Stomach (tissue), 8 donors: ENCODE measurements at regions not wholly inside any gene's neighbourhood (a gene's known extent, or its start where the extent isn't known, plus 50 kb on each side); places are given as distances from the start of the nearest gene placed in this dataset.

ENCODE experiments used
- DNase-seq, 2 donors: peaks; one replicate each; pipeline versions ENCODE4 v3.0.0 to v3.0.0-alpha.2; 2013 to 2019
- H3K27ac ChIP-seq, 5 donors: fragments of 200-600 bp in 4 of 5; sonication (generic) in 4 of 5; one replicate each; pipeline ENCODE4 v1.5.1; 2013 to 2019; ENCODE audit warnings: mild to moderate bottlenecking in 1 of 5, moderate library complexity in 1 of 5
- H3K27me3 ChIP-seq, 3 donors: fragments of 200-600 bp; sonication (generic); one replicate each; pipeline ENCODE4 v1.5.1; 2017 to 2019; ENCODE audit warnings: mixed run types in 1 of 3
- H3K36me3 ChIP-seq, 4 donors: fragments of 200-600 bp; sonication (generic); 1 replicate in 3 of 4; 2 replicates in 1 of 4; pipeline ENCODE4 v1.5.1; 2016 to 2019
- H3K4me1 ChIP-seq, 4 donors: fragments of 200-600 bp; sonication (generic); one replicate each; pipeline ENCODE4 v1.5.1; 2016 to 2019
- H3K4me3 ChIP-seq, 4 donors: fragments of 200-600 bp; sonication (generic) in 3 of 4; one replicate each; pipeline ENCODE4 v1.5.1; 2016 to 2019; ENCODE audit warnings: mild to moderate bottlenecking in 1 of 4
- H3K9me3 ChIP-seq, 4 donors: fragments of 200-600 bp; sonication (generic); one replicate each; pipeline ENCODE4 v1.5.1; 2016 to 2019
- EP300 ChIP-seq: sonication (generic); formaldehyde crosslinking; IDR thresholded peaks from one replicate; pipeline ENCODE4 v1.6.1; 2017; ENCODE audit warnings: antibody characterized with exemption
- POLR2A ChIP-seq, 4 donors: fragments of 450-650 bp; IDR thresholded peaks; one replicate each; pipeline ENCODE4 v1.6.1; 2016; ENCODE audit warnings: antibody characterized with exemption in 4 of 4, control low read depth in 2 of 4, mild to moderate bottlenecking in 1 of 4, moderate library complexity in 1 of 4
- POLR2AphosphoS5 ChIP-seq, 3 donors: sonication (generic); formaldehyde crosslinking; IDR thresholded peaks; one replicate each; pipeline ENCODE4 v1.6.1; 2016; ENCODE audit warnings: antibody characterized with exemption in 3 of 3
- WGBS, 5 donors: extraction: QIAGEN DNeasy Blood & Tissue Kit in 3 of 5; methylation state at CpG; one replicate each; pipeline versions ENCODE4 v1.1.5 to v1.1.7; 2013 to 2018; 5-methylcytosine and 5-hydroxymethylcytosine counted together
- intact Hi-C: fragments of 100-400 bp; cut with DNase I; formaldehyde crosslinking; loops from one replicate; pipeline ENCODE4 v1.15.1; 2023; ENCODE audit warnings: low total_unique reads
- TF ChIP-seq, protein P1 (sequence below), 7 experiments: fragments of 450-650 bp in 4 of 7; fragments of 200-600 bp in 3 of 7; sonication (generic) in 3 of 7; IDR thresholded peaks; one replicate each; pipeline ENCODE4 v1.5.1; 2016 to 2019; ENCODE audit warnings: antibody characterized with exemption in 7 of 7, control low read depth in 2 of 7, mild to moderate bottlenecking in 1 of 7
- donor health status: healthy with polysubstance abuse.
- donor health status: Bipolar disorder and iron deficiency.
- donor health status: healthy.

DNA sequence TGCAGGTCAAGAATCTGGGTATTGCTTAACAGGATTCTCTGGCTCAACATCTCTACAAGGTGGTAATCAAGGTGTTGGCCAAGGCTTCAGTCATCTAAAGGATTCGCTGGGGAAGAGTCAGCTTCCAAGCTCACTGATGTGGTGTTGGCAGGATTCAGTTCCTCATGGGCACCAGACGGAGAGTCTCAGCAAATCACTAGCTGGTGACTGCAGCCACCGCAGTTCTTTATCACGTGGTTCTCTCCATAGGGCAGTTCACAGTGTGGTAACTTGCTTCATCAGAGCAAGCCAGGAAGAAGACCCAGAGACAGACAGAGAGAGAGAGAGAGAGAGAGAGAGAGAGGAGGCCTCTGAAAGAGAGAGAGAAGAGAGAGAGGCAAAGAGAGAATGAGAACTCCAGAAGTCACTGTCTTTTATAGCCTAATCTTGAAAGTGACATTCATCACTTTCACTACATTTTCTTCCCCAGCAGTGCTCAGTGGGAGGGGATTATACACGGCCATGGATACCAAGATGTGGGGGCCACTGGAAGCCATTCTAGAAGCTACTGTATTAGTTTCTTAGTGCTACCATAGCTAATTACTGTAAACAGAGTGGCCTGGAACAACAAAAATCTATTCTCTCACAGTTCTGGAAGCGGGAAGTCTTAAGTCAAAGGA, 109.2 kb upstream of the SMIM23 start:
- WGBS, 5 donors = 48 to 82% (median 66%) methylated on average over 5 to 6 of the region's 6 CpGs
- TF ChIP-seq POLR2A (IDR thresholded peaks at IDR 0.05) (no peak), POLR2AphosphoS5 (IDR thresholded peaks at IDR 0.05) (no peak), EP300 (no peak)
- TF ChIP-seq, protein P1, sequence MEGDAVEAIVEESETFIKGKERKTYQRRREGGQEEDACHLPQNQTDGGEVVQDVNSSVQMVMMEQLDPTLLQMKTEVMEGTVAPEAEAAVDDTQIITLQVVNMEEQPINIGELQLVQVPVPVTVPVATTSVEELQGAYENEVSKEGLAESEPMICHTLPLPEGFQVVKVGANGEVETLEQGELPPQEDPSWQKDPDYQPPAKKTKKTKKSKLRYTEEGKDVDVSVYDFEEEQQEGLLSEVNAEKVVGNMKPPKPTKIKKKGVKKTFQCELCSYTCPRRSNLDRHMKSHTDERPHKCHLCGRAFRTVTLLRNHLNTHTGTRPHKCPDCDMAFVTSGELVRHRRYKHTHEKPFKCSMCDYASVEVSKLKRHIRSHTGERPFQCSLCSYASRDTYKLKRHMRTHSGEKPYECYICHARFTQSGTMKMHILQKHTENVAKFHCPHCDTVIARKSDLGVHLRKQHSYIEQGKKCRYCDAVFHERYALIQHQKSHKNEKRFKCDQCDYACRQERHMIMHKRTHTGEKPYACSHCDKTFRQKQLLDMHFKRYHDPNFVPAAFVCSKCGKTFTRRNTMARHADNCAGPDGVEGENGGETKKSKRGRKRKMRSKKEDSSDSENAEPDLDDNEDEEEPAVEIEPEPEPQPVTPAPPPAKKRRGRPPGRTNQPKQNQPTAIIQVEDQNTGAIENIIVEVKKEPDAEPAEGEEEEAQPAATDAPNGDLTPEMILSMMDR (IDR thresholded peaks at IDR 0.05) = no peak
- Histone ChIP-seq H3K4me1 (no peaks in the 10 kb centered on the region), H3K27me3 (peaks cover 0 to 11% (median 0%) of the 10 kb centered on the region in 3 donors), H3K9me3 (peaks cover 0 to 9% (median 7%) of the 10 kb centered on the region in 4 donors), H3K36me3 (no peaks in the 10 kb centered on the region), H3K27ac (no peak overlapping the region), H3K4me3 (no peak overlapping the region)
- DNase-seq = no peak
- intact Hi-C loops = no loop called here

DNA sequence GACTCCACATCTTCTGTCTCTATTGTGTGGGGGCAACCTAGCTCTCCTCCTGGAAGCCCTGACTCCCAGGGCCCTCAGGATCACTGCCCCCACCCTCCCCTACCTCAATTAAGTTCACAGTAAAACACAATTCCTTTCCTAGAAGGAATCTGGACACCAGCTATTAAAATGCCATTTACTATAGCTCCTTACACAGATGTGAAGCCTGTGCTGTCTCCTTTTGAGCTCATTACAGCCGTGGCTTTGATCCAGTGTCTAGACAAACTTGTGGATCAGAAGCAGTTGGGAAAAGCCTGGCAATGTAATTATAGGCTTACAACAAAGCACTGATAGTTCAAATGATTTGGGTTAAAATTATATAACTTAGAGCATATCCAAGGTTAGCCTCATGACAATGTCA, 107.0 kb upstream of the SMIM23 start:
- H3K36me3 ChIP-seq = no peaks in the 10 kb centered on the region
- WGBS, 5 donors = 68 to 80% (median 70%) methylated on average over 1 of the region's 1 CpG
- H3K4me1 ChIP-seq = no peaks in the 10 kb centered on the region
- no peak overlapping the region for H3K27ac ChIP-seq
- no peak overlapping the region for H3K4me3 ChIP-seq
- no peak for TF ChIP-seq POLR2AphosphoS5 (IDR thresholded peaks at IDR 0.05)
- TF ChIP-seq, protein P1 (IDR thresholded peaks at IDR 0.05) = no peak
- no peak for TF ChIP-seq EP300
- no peak for TF ChIP-seq POLR2A (IDR thresholded peaks at IDR 0.05)
- no peak for DNase-seq
- intact Hi-C loops = no loop called here
- peaks cover 0 to 7% (median 5%) of the 10 kb centered on the region in 4 donors for H3K9me3 ChIP-seq
- peaks cover 0 to 20% (median 5%) of the 10 kb centered on the region in 3 donors for H3K27me3 ChIP-seq

DNA sequence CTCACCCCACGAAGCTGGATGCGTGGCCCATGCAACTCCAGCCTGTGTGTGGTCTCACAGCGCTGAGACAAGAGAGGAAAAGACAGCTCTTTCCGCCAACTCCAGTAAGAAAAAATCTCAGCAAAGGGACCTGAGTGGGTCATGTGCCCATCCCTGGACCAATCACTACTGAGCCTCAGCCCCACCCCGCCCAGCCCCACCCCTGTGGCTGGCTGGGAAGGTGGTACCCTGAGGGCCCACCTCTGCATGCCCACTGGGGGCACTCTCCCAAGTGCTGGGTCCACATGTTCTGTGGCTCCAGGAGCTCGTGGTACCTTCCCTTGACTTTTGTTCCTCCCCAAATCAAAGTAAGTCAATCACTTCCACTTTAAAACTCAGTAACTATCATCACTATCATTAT, 105.1 kb upstream of the SMIM23 start:
- no peak for TF ChIP-seq POLR2A (IDR thresholded peaks at IDR 0.05)
- no peak for TF ChIP-seq EP300
- no peak for TF ChIP-seq POLR2AphosphoS5 (IDR thresholded peaks at IDR 0.05)
- TF ChIP-seq, protein P1 (IDR thresholded peaks at IDR 0.05) = no peak
- 77 to 83% (median 81%) methylated on average over 6 of the region's 6 CpGs for WGBS, 5 donors
- no peak for DNase-seq

DNA sequence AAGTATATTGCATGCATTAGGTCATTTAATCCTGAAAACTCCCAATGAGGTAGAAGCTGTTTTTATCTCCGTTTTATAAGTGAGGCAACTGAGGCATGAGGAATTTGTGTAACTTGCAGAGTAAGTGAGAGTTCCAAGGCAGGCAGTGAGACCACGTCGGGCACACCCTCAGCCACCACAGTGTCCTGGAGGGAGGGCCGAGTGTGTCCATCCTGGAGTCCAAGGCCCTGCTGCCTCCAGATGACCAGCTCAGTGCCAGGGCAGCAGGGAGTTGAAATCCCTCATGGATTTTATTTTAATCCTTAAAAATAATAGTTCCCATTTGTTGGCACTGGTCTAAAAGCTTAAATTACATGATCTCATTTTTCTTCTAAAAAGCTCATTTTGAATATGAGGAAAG, 104.6 kb upstream of the SMIM23 start:
- DNase-seq = no peak
- H3K4me3 ChIP-seq = no peak overlapping the region
- no peaks in the 10 kb centered on the region for H3K4me1 ChIP-seq
- intact Hi-C loops = no loop called here
- TF ChIP-seq EP300 (no peak), POLR2A (IDR thresholded peaks at IDR 0.05) (no peak), POLR2AphosphoS5 (IDR thresholded peaks at IDR 0.05) (no peak)
- TF ChIP-seq, protein P1 (IDR thresholded peaks at IDR 0.05) = no peak
- no peaks in the 10 kb centered on the region for H3K9me3 ChIP-seq
- no peaks in the 10 kb centered on the region for H3K36me3 ChIP-seq
- H3K27me3 ChIP-seq = peaks cover 0 to 20% (median 5%) of the 10 kb centered on the region in 3 donors
- no peak overlapping the region for H3K27ac ChIP-seq
- 72 to 91% (median 84%) methylated on average over 4 of the region's 4 CpGs for WGBS, 5 donors

More for the DNA sequence above, 105.1 kb upstream of the SMIM23 start:
- Histone ChIP-seq H3K36me3 (no peaks in the 10 kb centered on the region), H3K27ac (no peak overlapping the region), H3K9me3 (no peaks in the 10 kb centered on the region), H3K27me3 (peaks cover 0 to 20% (median 5%) of the 10 kb centered on the region in 3 donors), H3K4me1 (no peaks in the 10 kb centered on the region), H3K4me3 (no peak overlapping the region)
- intact Hi-C loops = no loop called here
